IMR-90 (cell line): ENCODE measurements at regions not wholly inside any gene's neighbourhood (a gene's known extent, or its start where the extent isn't known, plus 50 kb on each side); places are given as distances from the start of the nearest gene placed in this dataset.

Source experiments
- ATAC-seq: fragments of 200-7000 bp; cut with Tn5 transposase; 2 replicates; pipeline ENCODE4 v1.9.1; 2020; ENCODE audit warnings: low read depth, mild to moderate bottlenecking, moderate library complexity
- BruUV-seq: library from RNA; stranded (reverse); fragments of 400-500 nt; replicated peaks from 2 replicates; lab custom pipeline; 2021; lab: Mats Ljungman, UMichigan
- CTCF ChIA-PET: fragments of 300-600 bp; formaldehyde crosslinking; extraction: SDS; loops from one replicate; lab custom pipeline; 2021; ENCODE audit warnings: antibody characterized with exemption; lab: Yijun Ruan, JAX
- POLR2A ChIA-PET: fragments of 300-600 bp; sonication (Branson Sonifier 250); formaldehyde crosslinking; loops from one replicate; lab custom pipeline; 2022; ENCODE audit warnings: antibody characterized with exemption; ENCODE audit not compliant: unreplicated experiment; lab: Charles Lee
- DNase-seq: peaks from one replicate; pipeline ENCODE4 v3.0.0; 2013
- H2AFZ ChIP-seq: replicated peaks from 2 replicates; pipeline ENCODE3; 2013; ENCODE audit warnings: low read length, mild to moderate bottlenecking; ENCODE audit not compliant: poor library complexity
- H2AK5ac ChIP-seq: 2 replicates; pipeline ENCODE4 v1.6.1; 2013; ENCODE audit warnings: low read depth, low read length, inconsistent platforms
- H2AK9ac ChIP-seq: replicated peaks from 2 replicates; pipeline ENCODE3; 2013; ENCODE audit warnings: mild to moderate bottlenecking, low read depth, low read length, moderate library complexity; ENCODE audit not compliant: poor library complexity
- H2BK120ac ChIP-seq: 2 replicates; pipeline ENCODE4 v1.6.1; 2013; ENCODE audit warnings: low read depth, low read length, inconsistent platforms
- H2BK15ac ChIP-seq: 3 replicates; pipeline ENCODE4 v1.6.1; 2013; ENCODE audit warnings: low read depth, low read length, inconsistent platforms
- H2BK20ac ChIP-seq: 2 replicates; pipeline ENCODE4 v1.6.1; 2013; ENCODE audit warnings: low read depth, mild to moderate bottlenecking, inconsistent platforms, low read length, moderate library complexity
- H2BK5ac ChIP-seq: 2 replicates; pipeline ENCODE4 v1.6.1; 2013; ENCODE audit warnings: mild to moderate bottlenecking, low read depth, low read length, inconsistent platforms; ENCODE audit not compliant: poor library complexity, severe bottlenecking
- H3K14ac ChIP-seq: replicated peaks from 2 replicates; pipeline ENCODE4 v1.6.1; 2013; ENCODE audit warnings: low read depth, low read length, inconsistent platforms
- H3K18ac ChIP-seq: 2 replicates; pipeline ENCODE4 v1.6.1; 2013; ENCODE audit warnings: low read depth, low read length, control low read depth
- H3K23ac ChIP-seq: 2 replicates; pipeline ENCODE4 v1.6.1; 2013; ENCODE audit warnings: low read depth, low read length, inconsistent platforms
- H3K27ac ChIP-seq: 2 replicates; pipeline ENCODE4 v1.5.1; 2013; ENCODE audit warnings: mild to moderate bottlenecking, control low read depth, low read length; ENCODE audit not compliant: insufficient read depth
- H3K27me3 ChIP-seq: 2 replicates; pipeline ENCODE4 v1.6.1; 2013; ENCODE audit warnings: low read length; ENCODE audit not compliant: control insufficient read depth, insufficient read depth
- H3K36me3 ChIP-seq: 2 replicates; pipeline ENCODE4 v1.6.1; 2013; ENCODE audit warnings: low read length, mixed read lengths; ENCODE audit not compliant: control insufficient read depth, insufficient read depth
- H3K4ac ChIP-seq: 2 replicates; pipeline ENCODE4 v1.6.1; 2013; ENCODE audit warnings: low read depth, low read length, inconsistent platforms
- H3K4me1 ChIP-seq: 2 replicates; pipeline ENCODE4 v1.6.1; 2013; ENCODE audit warnings: low read length, mixed read lengths; ENCODE audit not compliant: control insufficient read depth, insufficient read depth
- H3K4me2 ChIP-seq: 2 replicates; pipeline ENCODE4 v1.6.1; 2013; ENCODE audit warnings: low read depth, mild to moderate bottlenecking, control low read depth, low read length, moderate library complexity
- H3K4me3 ChIP-seq: 2 replicates; pipeline ENCODE4 v1.5.1; 2013; ENCODE audit warnings: low read depth, mild to moderate bottlenecking, control low read depth, low read length, moderate library complexity; ENCODE audit not compliant: insufficient read depth
- H3K56ac ChIP-seq: 2 replicates; pipeline ENCODE4 v1.6.1; 2013; ENCODE audit warnings: low read length, inconsistent platforms; ENCODE audit not compliant: insufficient read depth; ENCODE audit errors: extremely low read depth
- H3K79me1 ChIP-seq, 2 experiments: 2 replicates each; pipeline ENCODE4 v1.6.1; 2013; ENCODE audit warnings: low read length in 2 of 2, inconsistent platforms in 1 of 2, low read depth in 1 of 2
- H3K9ac ChIP-seq: 2 replicates; pipeline ENCODE4 v1.6.1; 2013; ENCODE audit warnings: low read depth, low read length, control low read depth
- H3K9me1 ChIP-seq: 2 replicates; pipeline ENCODE4 v1.6.1; 2013; ENCODE audit warnings: low read length, inconsistent platforms; ENCODE audit not compliant: insufficient read depth
- H3K9me3 ChIP-seq: 2 replicates; pipeline ENCODE4 v1.6.1; 2013; ENCODE audit warnings: low read length; ENCODE audit not compliant: control insufficient read depth, insufficient read depth
- H4K20me1 ChIP-seq: 2 replicates; pipeline ENCODE4 v1.6.1; 2013; ENCODE audit warnings: low read length, inconsistent platforms; ENCODE audit not compliant: insufficient read depth
- H4K5ac ChIP-seq: 2 replicates; pipeline ENCODE4 v1.6.1; 2013; ENCODE audit warnings: mild to moderate bottlenecking, low read depth, low read length, control low read depth
- H4K8ac ChIP-seq, 2 experiments: 2 replicates each; pipeline ENCODE4 v1.6.1; 2013; ENCODE audit warnings: low read depth in 2 of 2, low read length in 2 of 2, control low read depth in 1 of 2, inconsistent platforms in 1 of 2
- H4K91ac ChIP-seq: 2 replicates; pipeline ENCODE4 v1.6.1; 2013; ENCODE audit warnings: low read depth, low read length, inconsistent platforms; ENCODE audit not compliant: insufficient read depth
- CEBPB ChIP-seq: IDR thresholded peaks from 2 replicates; pipeline ENCODE4 v1.6.1; 2012; ENCODE audit warnings: low read depth, low read length, improper control_type of control experiment
- CHD1 ChIP-seq: IDR thresholded peaks from 2 replicates; pipeline ENCODE4 v1.6.1; 2012; ENCODE audit warnings: low read depth, low read length, improper control_type of control experiment
- MAZ ChIP-seq: IDR thresholded peaks from 2 replicates; pipeline ENCODE4 v1.6.1; 2012; ENCODE audit warnings: low read depth, mild to moderate bottlenecking, low read length, improper control_type of control experiment, moderate library complexity, borderline replicate concordance
- MXI1 ChIP-seq: IDR thresholded peaks from 2 replicates; pipeline ENCODE4 v1.6.1; 2012; ENCODE audit warnings: low read depth, mild to moderate bottlenecking, low read length, moderate library complexity, borderline replicate concordance
- NFE2L2 ChIP-seq: fragments of 150-350 bp; IDR thresholded peaks from 2 replicates; pipeline ENCODE4 v1.6.1; 2016; ENCODE audit warnings: low read depth, mild to moderate bottlenecking, low read length
- POLR2A ChIP-seq: IDR thresholded peaks from 2 replicates; pipeline ENCODE4 v1.6.1; 2012; ENCODE audit warnings: mild to moderate bottlenecking, low read depth, low read length
- RFX5 ChIP-seq: IDR thresholded peaks from 2 replicates; pipeline ENCODE4 v1.8.0; 2012; ENCODE audit warnings: low read depth, mild to moderate bottlenecking, low read length, moderate library complexity
- WGBS, 2 experiments: methylation state at CpG; one replicate each; pipeline versions ENCODE4 v1.1.5 to v1.1.7; 2013; ENCODE audit warnings: missing lambda C conversion rate in 2 of 2; ENCODE audit not compliant: insufficient read length in 1 of 2; ENCODE audit errors: extremely low coverage in 2 of 2; 5-methylcytosine and 5-hydroxymethylcytosine counted together
- dilution Hi-C: fragments of 300-500 bp; cut with HindIII; formaldehyde crosslinking; loops from one replicate; pipeline ENCODE4 v1.14.3; 2018; ENCODE audit warnings: low sequenced_read_pairs; ENCODE audit not compliant: unreplicated experiment
- in situ Hi-C: fragments of 300-500 bp; cut with MboI; formaldehyde crosslinking; loops from 3 replicates; pipeline ENCODE4 v1.14.3; 2019; ENCODE audit warnings: low sequenced_read_pairs, inconsistent platforms, mixed read lengths
- intact Hi-C: fragments of 100-400 bp; cut with micrococcal nuclease; formaldehyde crosslinking; loops from 2 replicates; pipeline ENCODE4 v1.10.0; 2022
- TF ChIP-seq, protein P1 (sequence below): fragments of 150-350 bp; IDR thresholded peaks from 2 replicates; pipeline ENCODE4 v1.6.1; 2016; ENCODE audit warnings: low read depth, mild to moderate bottlenecking, low read length, moderate library complexity, borderline replicate concordance
- TF ChIP-seq, protein P2 (sequence below): conservative IDR thresholded peaks from 2 replicates; pipeline ENCODE4 v1.5.1; 2012; ENCODE audit warnings: mild to moderate bottlenecking, low read depth, low read length, improper control_type of control experiment
- TF ChIP-seq, protein P3 (sequence below): fragments of 150-350 bp; IDR thresholded peaks from 2 replicates; pipeline ENCODE4 v1.6.1; 2017; ENCODE audit warnings: mild to moderate bottlenecking, antibody characterized with exemption, low read length, low read depth

DNA sequence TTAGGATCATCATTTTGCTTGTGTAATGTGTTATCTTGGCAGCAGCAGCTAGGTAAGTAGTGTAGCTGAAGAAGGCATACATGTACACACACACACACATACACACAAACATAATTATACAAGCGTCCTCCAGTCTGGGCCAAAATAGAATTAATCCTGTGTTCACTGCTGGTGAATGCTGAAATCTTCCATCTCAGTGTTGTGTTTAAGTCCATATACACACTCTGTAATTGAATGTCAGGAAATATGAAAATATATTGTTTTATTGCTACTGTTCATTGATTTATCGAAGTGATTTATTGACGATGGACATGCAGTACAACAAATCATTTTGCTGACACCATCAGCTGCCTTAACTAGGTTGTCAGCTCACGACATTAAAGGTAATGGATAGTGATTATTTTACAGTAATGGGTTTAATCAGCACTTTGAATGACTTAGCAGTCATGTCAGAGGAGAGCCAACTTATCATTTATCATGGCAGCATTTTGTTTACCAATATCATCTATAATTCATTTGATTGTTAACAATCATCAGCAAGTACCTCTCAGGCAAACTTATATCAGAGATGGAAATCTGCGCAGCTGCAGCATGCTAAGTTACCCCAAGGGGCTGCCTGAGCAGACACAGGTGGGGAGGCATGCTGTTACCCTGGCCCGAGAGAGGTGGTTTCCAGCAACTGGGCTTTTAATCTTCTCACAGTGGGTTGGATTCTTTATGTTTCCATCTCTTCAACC is 83.7 kb upstream of the FSHR start:
- no TSS peak for BruUV-seq
- Histone ChIP-seq H3K56ac (no peak overlapping the region), H3K4ac (no peak overlapping the region), H3K4me2 (no peak overlapping the region), H3K9me1 (no peaks in the 10 kb centered on the region), H4K5ac (no peak overlapping the region), H2BK15ac (no peak overlapping the region), H3K9ac (no peak overlapping the region), H2AK5ac (no peak overlapping the region), H4K20me1 (no peaks in the 10 kb centered on the region), H3K14ac (no peak overlapping the region), H2BK20ac (no peak overlapping the region), H4K8ac (no peak overlapping the region), H3K9me3 (no peaks in the 10 kb centered on the region), H3K4me1 (peaks cover 8% of the 10 kb centered on the region), H2AFZ (no peak overlapping the region), H3K79me1 (no peaks in the 10 kb centered on the region), H3K23ac (no peak overlapping the region), H2BK5ac (no peak overlapping the region), H3K4me3 (no peak overlapping the region), H4K91ac (no peak overlapping the region), H3K27ac (no peak overlapping the region), H3K27me3 (no peaks in the 10 kb centered on the region), H2BK120ac (no peak overlapping the region), H3K36me3 (no peaks in the 10 kb centered on the region), H3K18ac (no peak overlapping the region), H2AK9ac (no peak overlapping the region)
- CTCF ChIA-PET: interaction anchor here (1.1 kb wide), 1 partner anchor 16 kb away, joined by 3 read pairs; no protein-coding TSS in a partner anchor
- dilution Hi-C loops: no loop called here
- TF ChIP-seq NFE2L2 (no peak), POLR2A (no peak), CEBPB (no peak), MXI1 (no peak), CHD1 (no peak), MAZ (no peak), RFX5 (no peak)
- TF ChIP-seq, protein P1, sequence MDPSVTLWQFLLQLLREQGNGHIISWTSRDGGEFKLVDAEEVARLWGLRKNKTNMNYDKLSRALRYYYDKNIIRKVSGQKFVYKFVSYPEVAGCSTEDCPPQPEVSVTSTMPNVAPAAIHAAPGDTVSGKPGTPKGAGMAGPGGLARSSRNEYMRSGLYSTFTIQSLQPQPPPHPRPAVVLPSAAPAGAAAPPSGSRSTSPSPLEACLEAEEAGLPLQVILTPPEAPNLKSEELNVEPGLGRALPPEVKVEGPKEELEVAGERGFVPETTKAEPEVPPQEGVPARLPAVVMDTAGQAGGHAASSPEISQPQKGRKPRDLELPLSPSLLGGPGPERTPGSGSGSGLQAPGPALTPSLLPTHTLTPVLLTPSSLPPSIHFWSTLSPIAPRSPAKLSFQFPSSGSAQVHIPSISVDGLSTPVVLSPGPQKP: no peak
- TF ChIP-seq, protein P2, sequence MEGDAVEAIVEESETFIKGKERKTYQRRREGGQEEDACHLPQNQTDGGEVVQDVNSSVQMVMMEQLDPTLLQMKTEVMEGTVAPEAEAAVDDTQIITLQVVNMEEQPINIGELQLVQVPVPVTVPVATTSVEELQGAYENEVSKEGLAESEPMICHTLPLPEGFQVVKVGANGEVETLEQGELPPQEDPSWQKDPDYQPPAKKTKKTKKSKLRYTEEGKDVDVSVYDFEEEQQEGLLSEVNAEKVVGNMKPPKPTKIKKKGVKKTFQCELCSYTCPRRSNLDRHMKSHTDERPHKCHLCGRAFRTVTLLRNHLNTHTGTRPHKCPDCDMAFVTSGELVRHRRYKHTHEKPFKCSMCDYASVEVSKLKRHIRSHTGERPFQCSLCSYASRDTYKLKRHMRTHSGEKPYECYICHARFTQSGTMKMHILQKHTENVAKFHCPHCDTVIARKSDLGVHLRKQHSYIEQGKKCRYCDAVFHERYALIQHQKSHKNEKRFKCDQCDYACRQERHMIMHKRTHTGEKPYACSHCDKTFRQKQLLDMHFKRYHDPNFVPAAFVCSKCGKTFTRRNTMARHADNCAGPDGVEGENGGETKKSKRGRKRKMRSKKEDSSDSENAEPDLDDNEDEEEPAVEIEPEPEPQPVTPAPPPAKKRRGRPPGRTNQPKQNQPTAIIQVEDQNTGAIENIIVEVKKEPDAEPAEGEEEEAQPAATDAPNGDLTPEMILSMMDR: no peak
- TF ChIP-seq, protein P3, sequence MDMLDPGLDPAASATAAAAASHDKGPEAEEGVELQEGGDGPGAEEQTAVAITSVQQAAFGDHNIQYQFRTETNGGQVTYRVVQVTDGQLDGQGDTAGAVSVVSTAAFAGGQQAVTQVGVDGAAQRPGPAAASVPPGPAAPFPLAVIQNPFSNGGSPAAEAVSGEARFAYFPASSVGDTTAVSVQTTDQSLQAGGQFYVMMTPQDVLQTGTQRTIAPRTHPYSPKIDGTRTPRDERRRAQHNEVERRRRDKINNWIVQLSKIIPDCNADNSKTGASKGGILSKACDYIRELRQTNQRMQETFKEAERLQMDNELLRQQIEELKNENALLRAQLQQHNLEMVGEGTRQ: no peak
- whole genome bisulfite sequencing, 2 experiments: no CpG with 5 or more reads among the region's 6 CpGs
- ATAC-seq: no peak
- intact Hi-C loops: no loop called here
- POLR2A ChIA-PET: no interaction called here
- in situ Hi-C loops: no loop called here
- no peak for DNase-seq
